OCI-LY1 (cell line): ENCODE measurements at regions not wholly inside any gene's neighbourhood (a gene's known extent, or its start where the extent isn't known, plus 50 kb on each side); places are given as distances from the start of the nearest gene placed in this dataset.

Experiments
- H2AFZ ChIP-seq: fragments of 200-600 bp; sonication (generic), shearing (Covaris generic); 2 replicates; pipeline ENCODE4 v1.6.0; 2014; ENCODE audit warnings: antibody characterized with exemption, mild to moderate bottlenecking, low read length
- H3F3A ChIP-seq: fragments of 200-600 bp; sonication (generic), shearing (Covaris generic); 2 replicates; pipeline ENCODE4 v1.6.0; 2014; ENCODE audit warnings: mild to moderate bottlenecking, antibody characterized with exemption, low read length, moderate library complexity; ENCODE audit not compliant: insufficient read depth
- H3K27ac ChIP-seq: fragments of 200-600 bp; sonication (generic); 2 replicates; pipeline ENCODE4 v1.5.1; 2014; ENCODE audit warnings: low read length, mixed run types, mild to moderate bottlenecking, low read depth; ENCODE audit not compliant: poor library complexity, severe bottlenecking
- H3K27me3 ChIP-seq: fragments of 200-600 bp; sonication (generic); 2 replicates; pipeline ENCODE4 v1.6.0; 2014; ENCODE audit warnings: antibody characterized with exemption, mild to moderate bottlenecking, low read length, moderate library complexity; ENCODE audit not compliant: insufficient read depth
- H3K36me3 ChIP-seq: fragments of 200-600 bp; sonication (generic); 2 replicates; pipeline ENCODE4 v1.6.1; 2014; ENCODE audit warnings: mild to moderate bottlenecking, antibody characterized with exemption, low read length, moderate library complexity, mixed read lengths; ENCODE audit not compliant: insufficient read depth
- H3K4me1 ChIP-seq: fragments of 200-600 bp; sonication (generic); 2 replicates; pipeline ENCODE4 v1.5.1; 2014; ENCODE audit warnings: mild to moderate bottlenecking, low read length, moderate library complexity; ENCODE audit not compliant: insufficient read depth, severe bottlenecking
- H3K4me2 ChIP-seq: fragments of 200-600 bp; sonication (generic), shearing (Covaris generic); 2 replicates; pipeline ENCODE4 v1.6.1; 2014; ENCODE audit warnings: low read length
- H3K4me3 ChIP-seq: fragments of 200-600 bp; sonication (generic); 2 replicates; pipeline ENCODE4 v1.5.1; 2014; ENCODE audit warnings: low read length, low read depth, mild to moderate bottlenecking, mixed read lengths; ENCODE audit not compliant: poor library complexity, severe bottlenecking
- H3K79me2 ChIP-seq: fragments of 200-600 bp; shearing (Covaris generic); 2 replicates; pipeline ENCODE4 v1.6.1; 2016; ENCODE audit warnings: mixed run types, low read length, mixed read lengths; ENCODE audit not compliant: insufficient read depth
- H3K9ac ChIP-seq: fragments of 200-600 bp; sonication (generic), shearing (Covaris generic); 2 replicates; pipeline ENCODE4 v1.6.1; 2014; ENCODE audit warnings: mild to moderate bottlenecking, low read length, mixed read lengths
- H3K9me2 ChIP-seq: fragments of 200-600 bp; sonication (generic), shearing (Covaris generic); 2 replicates; pipeline ENCODE4 v1.6.1; 2014; ENCODE audit warnings: low read depth, mild to moderate bottlenecking, low read length, mixed read lengths
- H3K9me3 ChIP-seq: fragments of 200-600 bp; shearing (Covaris generic); 2 replicates; pipeline ENCODE4 v1.6.1; 2014; ENCODE audit warnings: low read length, mixed read lengths
- H4K20me1 ChIP-seq: fragments of 200-600 bp; sonication (generic), shearing (Covaris generic); 2 replicates; pipeline ENCODE4 v1.6.0; 2016; ENCODE audit warnings: mild to moderate bottlenecking, low read length; ENCODE audit not compliant: insufficient read depth
- CTCF ChIP-seq: fragments of 200-600 bp; sonication (generic), shearing (Covaris generic); IDR thresholded peaks from 2 replicates; pipeline ENCODE4 v1.5.1; 2017; ENCODE audit warnings: mild to moderate bottlenecking, antibody characterized with exemption, low read length, moderate library complexity, mixed read lengths
- EZH2 ChIP-seq: fragments of 200-600 bp; sonication (generic), shearing (Covaris generic); IDR thresholded peaks from 2 replicates; pipeline ENCODE4 v1.8.0; 2017; ENCODE audit warnings: borderline replicate concordance, mixed run types, mild to moderate bottlenecking, antibody characterized with exemption, low read length, moderate library complexity, mixed read lengths

DNA sequence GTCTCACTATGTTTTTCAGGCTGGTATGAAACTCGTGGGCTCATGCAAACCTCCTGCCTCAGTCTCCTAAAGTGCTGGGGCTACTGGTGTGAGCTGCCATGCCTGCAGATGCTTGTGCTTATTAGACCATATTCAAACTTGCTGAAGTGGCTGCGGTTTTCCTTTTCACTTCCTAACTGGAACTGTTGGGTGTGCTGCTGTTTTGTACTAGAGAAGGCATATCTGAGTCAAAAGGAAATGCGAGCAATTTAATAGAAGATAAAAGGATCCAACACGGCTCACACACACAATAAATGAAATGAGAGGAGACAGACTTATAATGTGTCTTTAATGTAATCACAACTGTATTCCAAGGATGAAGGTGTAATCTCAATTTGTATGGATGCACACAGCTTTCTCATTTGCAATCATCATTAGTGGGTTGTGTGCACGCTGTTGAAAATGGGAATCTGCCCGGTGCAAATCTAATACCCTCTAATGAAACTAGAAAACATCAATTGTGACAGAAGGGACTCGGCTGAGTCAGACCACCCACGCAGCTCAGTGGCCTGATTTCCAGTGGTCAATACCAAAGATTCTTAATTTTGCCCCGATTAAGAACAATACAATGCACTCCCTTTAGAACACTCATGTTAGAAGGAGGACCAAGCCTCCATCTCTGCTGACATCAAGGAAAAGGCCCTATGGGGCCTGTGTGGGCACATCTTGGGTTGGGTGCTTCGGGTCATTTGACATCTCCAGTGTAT, 532.7 kb downstream of the TDRD15 start:
- H3K9me3 ChIP-seq = no peaks in the 10 kb centered on the region
- H3K27ac ChIP-seq = no peak overlapping the region

GRCh38 chr2:21657445-21657844, 533.7 kb downstream of the TDRD15 start:
- Histone ChIP-seq H3K9ac (no peak overlapping the region), H3K36me3 (no peaks in the 10 kb centered on the region), H2AFZ (no peak overlapping the region), H3K9me3 (no peaks in the 10 kb centered on the region), H3F3A (no peaks in the 10 kb centered on the region), H3K4me1 (no peaks in the 10 kb centered on the region), H3K4me3 (no peak overlapping the region), H3K9me2 (no peaks in the 10 kb centered on the region), H4K20me1 (no peaks in the 10 kb centered on the region), H3K4me2 (no peak overlapping the region), H3K27ac (no peak overlapping the region), H3K27me3 (no peaks in the 10 kb centered on the region; the same call in 1 of the 2 replicates), H3K79me2 (no peaks in the 10 kb centered on the region)
- TF ChIP-seq EZH2 = no peak
- TF ChIP-seq CTCF = no peak

More for the DNA sequence above, 532.7 kb downstream of the TDRD15 start:
- Histone ChIP-seq H3K9ac (no peak overlapping the region), H3K4me3 (no peak overlapping the region), H3K79me2 (no peaks in the 10 kb centered on the region), H3K27me3 (no peaks in the 10 kb centered on the region; the same call in 1 of the 2 replicates), H4K20me1 (no peaks in the 10 kb centered on the region), H3K9me2 (no peaks in the 10 kb centered on the region), H3K36me3 (no peaks in the 10 kb centered on the region), H2AFZ (no peak overlapping the region), H3K4me1 (no peaks in the 10 kb centered on the region), H3F3A (no peaks in the 10 kb centered on the region), H3K4me2 (no peak overlapping the region)
- TF ChIP-seq CTCF = no peak
- no peak for TF ChIP-seq EZH2

DNA sequence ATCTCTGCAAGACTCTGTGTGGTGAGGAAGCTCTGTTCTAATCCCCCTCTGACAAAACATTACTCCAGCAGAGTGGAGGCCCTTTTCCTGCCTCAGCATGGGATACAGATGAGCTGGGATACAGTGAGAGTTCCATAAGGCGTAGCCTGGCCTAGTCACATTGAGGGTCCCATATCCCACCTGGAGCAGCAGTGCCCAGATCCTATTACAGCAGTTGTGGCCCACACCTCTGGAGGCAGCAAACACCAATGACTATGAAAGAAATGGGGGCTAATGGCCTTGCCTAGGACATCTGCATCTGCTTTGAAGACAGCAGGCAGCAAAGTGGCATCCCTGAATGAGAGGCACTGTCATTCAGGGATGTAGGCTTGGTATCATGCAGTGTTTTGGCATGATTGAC, 534.5 kb downstream of the TDRD15 start:
- TF ChIP-seq EZH2 (no peak), CTCF (no peak)
- no peak overlapping the region for H3K4me3 ChIP-seq
- H3F3A ChIP-seq = no peaks in the 10 kb centered on the region
- no peaks in the 10 kb centered on the region for H3K4me1 ChIP-seq
- no peak overlapping the region for H3K4me2 ChIP-seq
- no peak overlapping the region for H3K9ac ChIP-seq
- H3K79me2 ChIP-seq = no peaks in the 10 kb centered on the region
- H3K27ac ChIP-seq = no peak overlapping the region
- H3K27me3 ChIP-seq = no peaks in the 10 kb centered on the region; the same call in 1 of the 2 replicates
- no peaks in the 10 kb centered on the region for H3K9me3 ChIP-seq
- H3K36me3 ChIP-seq = no peaks in the 10 kb centered on the region
- no peaks in the 10 kb centered on the region for H3K9me2 ChIP-seq
- H2AFZ ChIP-seq = no peak overlapping the region
- no peaks in the 10 kb centered on the region for H4K20me1 ChIP-seq
